ENCODE measurements at regions not wholly inside any gene's neighbourhood (a gene's known extent, or its start where the extent isn't known, plus 50 kb on each side); places are given as distances from the start of the nearest gene placed in this dataset.

DNA sequence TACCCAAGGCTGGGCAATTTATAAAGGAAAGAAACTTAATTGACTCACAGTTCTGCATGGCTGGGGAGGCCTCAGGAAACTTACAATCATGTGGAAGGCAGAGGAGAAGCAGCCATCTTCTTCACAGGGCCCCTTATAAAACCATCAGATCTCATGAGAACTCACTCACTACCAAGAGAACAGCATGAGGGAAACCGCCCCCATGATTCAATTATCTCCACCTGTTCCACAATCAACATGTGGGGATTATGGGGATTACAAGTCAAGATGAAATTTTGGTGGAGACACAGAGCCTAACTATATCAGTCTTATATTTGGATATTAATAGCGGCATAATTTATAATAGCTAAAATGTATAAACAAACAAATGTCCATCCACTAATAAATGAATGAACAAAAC, 1123.7 kb upstream of the NCAM2 start:
- CTCF ChIA-PET (ENCODE audit: low intra/inter-chr PET ratio) = no interaction called here
- DNase-seq (ENCODE audit: extremely low read depth in 1 of 4, low spot score in 3 of 4) = no peak
- intact Hi-C loops (cut with micrococcal nuclease) = no loop called here

More for the DNA sequence above, 1123.7 kb upstream of the NCAM2 start:
- Histone ChIP-seq H3K4me1 (replicated peaks in 1 of 2; ENCODE audit: control insufficient read depth in 2 of 2, insufficient read depth in 2 of 2, low read length in 2 of 2) (no peaks in the 10 kb centered on the region), H3K9me3 (replicated peaks; ENCODE audit: control insufficient read depth, insufficient read depth, low read depth, low read length) (no peaks in the 10 kb centered on the region), H3K27me3 (ENCODE audit: control insufficient read depth in 2 of 2, insufficient read depth in 2 of 2, low read length in 2 of 2) (no peaks in the 10 kb centered on the region), H2AFZ (ENCODE audit: low read depth, low read length) (no peak overlapping the region), H3K4me2 (ENCODE audit: insufficient read depth, low read length) (no peak overlapping the region), H3K9ac (ENCODE audit: insufficient read depth in 1 of 2, low read depth in 2 of 2, low read length in 2 of 2) (no peak overlapping the region), H3K79me2 (ENCODE audit: control insufficient read depth, insufficient read depth, low read length) (no peaks in the 10 kb centered on the region), H3K27ac (ENCODE audit: extremely low read depth, low read depth, low read length) (no peak overlapping the region), H3K36me3 (ENCODE audit: control insufficient read depth, insufficient read depth, low read length) (no peaks in the 10 kb centered on the region), H3K4me3 (no peak overlapping the region), H4K20me1 (replicated peaks; ENCODE audit: control insufficient read depth, insufficient read depth, low read length) (no peaks in the 10 kb centered on the region), H3K9me1 (ENCODE audit: control insufficient read depth, insufficient read depth, low read length) (no peaks in the 10 kb centered on the region)
- FAIRE-seq = no peak
- TF ChIP-seq, protein P1, sequence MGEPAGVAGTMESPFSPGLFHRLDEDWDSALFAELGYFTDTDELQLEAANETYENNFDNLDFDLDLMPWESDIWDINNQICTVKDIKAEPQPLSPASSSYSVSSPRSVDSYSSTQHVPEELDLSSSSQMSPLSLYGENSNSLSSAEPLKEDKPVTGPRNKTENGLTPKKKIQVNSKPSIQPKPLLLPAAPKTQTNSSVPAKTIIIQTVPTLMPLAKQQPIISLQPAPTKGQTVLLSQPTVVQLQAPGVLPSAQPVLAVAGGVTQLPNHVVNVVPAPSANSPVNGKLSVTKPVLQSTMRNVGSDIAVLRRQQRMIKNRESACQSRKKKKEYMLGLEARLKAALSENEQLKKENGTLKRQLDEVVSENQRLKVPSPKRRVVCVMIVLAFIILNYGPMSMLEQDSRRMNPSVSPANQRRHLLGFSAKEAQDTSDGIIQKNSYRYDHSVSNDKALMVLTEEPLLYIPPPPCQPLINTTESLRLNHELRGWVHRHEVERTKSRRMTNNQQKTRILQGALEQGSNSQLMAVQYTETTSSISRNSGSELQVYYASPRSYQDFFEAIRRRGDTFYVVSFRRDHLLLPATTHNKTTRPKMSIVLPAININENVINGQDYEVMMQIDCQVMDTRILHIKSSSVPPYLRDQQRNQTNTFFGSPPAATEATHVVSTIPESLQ (CRISPR knock-in tag; IDR thresholded peaks at IDR 0.05) = no peak
- TF ChIP-seq KDM1A (IDR thresholded peaks at IDR 0.05) (no peak), PTTG1 (tag; IDR thresholded peaks at IDR 0.05; ENCODE audit: low read depth) (no peak), DDX20 (tag; IDR thresholded peaks at IDR 0.05; ENCODE audit: low read depth) (no peak), ZNF583 (CRISPR knock-in tag; IDR thresholded peaks at IDR 0.05) (no peak), SP2 (IDR thresholded peaks at IDR 0.05; ENCODE audit: extremely low read depth, low read depth, low read length, poor library complexity, severe bottlenecking) (no peak), NFXL1 (CRISPR knock-in tag; IDR thresholded peaks at IDR 0.05) (no peak), NFATC3 (IDR thresholded peaks at IDR 0.05) (no peak), HCFC1 (IDR thresholded peaks at IDR 0.05; ENCODE audit: low read depth, low read length) (no peak), ZNF354B (CRISPR knock-in tag; IDR thresholded peaks at IDR 0.05) (no peak), GATA2 (CRISPR knock-in tag; IDR thresholded peaks at IDR 0.05) (no peak), ESRRB (CRISPR knock-in tag; IDR thresholded peaks at IDR 0.05; ENCODE audit: borderline replicate concordance) (no peak), CREM (IDR thresholded peaks at IDR 0.05; ENCODE audit: low read depth) (no peak), FIP1L1 (IDR thresholded peaks at IDR 0.05; ENCODE audit: low read depth, low read length, poor library complexity, severe bottlenecking) (no peak)
- TF ChIP-seq, protein P2, sequence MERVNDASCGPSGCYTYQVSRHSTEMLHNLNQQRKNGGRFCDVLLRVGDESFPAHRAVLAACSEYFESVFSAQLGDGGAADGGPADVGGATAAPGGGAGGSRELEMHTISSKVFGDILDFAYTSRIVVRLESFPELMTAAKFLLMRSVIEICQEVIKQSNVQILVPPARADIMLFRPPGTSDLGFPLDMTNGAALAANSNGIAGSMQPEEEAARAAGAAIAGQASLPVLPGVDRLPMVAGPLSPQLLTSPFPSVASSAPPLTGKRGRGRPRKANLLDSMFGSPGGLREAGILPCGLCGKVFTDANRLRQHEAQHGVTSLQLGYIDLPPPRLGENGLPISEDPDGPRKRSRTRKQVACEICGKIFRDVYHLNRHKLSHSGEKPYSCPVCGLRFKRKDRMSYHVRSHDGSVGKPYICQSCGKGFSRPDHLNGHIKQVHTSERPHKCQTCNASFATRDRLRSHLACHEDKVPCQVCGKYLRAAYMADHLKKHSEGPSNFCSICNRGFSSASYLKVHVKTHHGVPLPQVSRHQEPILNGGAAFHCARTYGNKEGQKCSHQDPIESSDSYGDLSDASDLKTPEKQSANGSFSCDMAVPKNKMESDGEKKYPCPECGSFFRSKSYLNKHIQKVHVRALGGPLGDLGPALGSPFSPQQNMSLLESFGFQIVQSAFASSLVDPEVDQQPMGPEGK (CRISPR knock-in tag; IDR thresholded peaks at IDR 0.05; ENCODE audit: borderline replicate concordance) = no peak
- in situ Hi-C loops (cut with MboI) = no loop called here
- no peak for ATAC-seq
- no TSS peak for BruUV-seq (replicated peaks)
- POLR2A ChIA-PET = no interaction called here
- 10% methylated on average over 2 of the region's 2 CpGs for whole genome bisulfite sequencing (ENCODE audit: insufficient coverage, low coverage, missing lambda C conversion rate)

Data from K562 (cell line).